ENCODE measurements at regions not wholly inside any gene's neighbourhood (a gene's known extent, or its start where the extent isn't known, plus 50 kb on each side); places are given as distances from the start of the nearest gene placed in this dataset.

GRCh38 chr3:83513051-83513450, 1445.7 kb upstream of the CADM2 start:
- no peak for TF ChIP-seq EZH2 (IDR thresholded peaks at IDR 0.05; ENCODE audit: borderline replicate concordance, insufficient read depth, low read length, poor library complexity, severe bottlenecking)
- TF ChIP-seq MXI1 (conservative IDR thresholded peaks at IDR 0.05; ENCODE audit: poor library complexity, severe bottlenecking): no peak
- TF ChIP-seq EP300 (conservative IDR thresholded peaks at IDR 0.05; ENCODE audit: poor library complexity, severe bottlenecking): no peak
- no peak for TF ChIP-seq POLR2AphosphoS5 (IDR thresholded peaks at IDR 0.05)
- no peak for TF ChIP-seq REST (IDR thresholded peaks at IDR 0.05; ENCODE audit: borderline replicate concordance)
- TF ChIP-seq RAD21 (conservative IDR thresholded peaks at IDR 0.05): no peak
- no peak for TF ChIP-seq CTCF (IDR thresholded peaks at IDR 0.05; ENCODE audit: poor library complexity, severe bottlenecking)

GRCh38 chr3:83513677-83514076, 1445.1 kb upstream of the CADM2 start:
- H3F3A ChIP-seq (ENCODE audit: insufficient read depth, low read length, poor library complexity, severe bottlenecking): no peaks in the 10 kb centered on the region
- no peak overlapping the region for H3K4me3 ChIP-seq (ENCODE audit: low read length)
- H3K27me3 ChIP-seq (ENCODE audit: insufficient read depth, low read depth, low read length): no peaks in the 10 kb centered on the region
- no peaks in the 10 kb centered on the region for H3K9me2 ChIP-seq (ENCODE audit: insufficient read depth, low read length)
- H3K4me2 ChIP-seq (ENCODE audit: low read length): no peak overlapping the region
- H3K9me3 ChIP-seq (ENCODE audit: low read length): no peaks in the 10 kb centered on the region
- no peaks in the 10 kb centered on the region for H3K79me2 ChIP-seq (replicated peaks; ENCODE audit: insufficient read depth, low read length)
- no peaks in the 10 kb centered on the region for H4K20me1 ChIP-seq (ENCODE audit: insufficient read depth)
- no peaks in the 10 kb centered on the region for H3K36me3 ChIP-seq (ENCODE audit: insufficient read depth, low read length)
- no peak overlapping the region for H2AFZ ChIP-seq (ENCODE audit: low read depth, low read length)
- no peak overlapping the region for H3K9ac ChIP-seq (ENCODE audit: low read length)
- no peak overlapping the region for H3K27ac ChIP-seq (ENCODE audit: low read length)
- TF ChIP-seq POLR2AphosphoS5 (IDR thresholded peaks at IDR 0.05): no peak
- no peak for TF ChIP-seq EZH2 (IDR thresholded peaks at IDR 0.05; ENCODE audit: borderline replicate concordance, insufficient read depth, low read length, poor library complexity, severe bottlenecking)
- no peak for TF ChIP-seq REST (IDR thresholded peaks at IDR 0.05; ENCODE audit: borderline replicate concordance)
- no peak for TF ChIP-seq EP300 (conservative IDR thresholded peaks at IDR 0.05; ENCODE audit: poor library complexity, severe bottlenecking)
- no peak for TF ChIP-seq CTCF (IDR thresholded peaks at IDR 0.05; ENCODE audit: poor library complexity, severe bottlenecking)
- TF ChIP-seq RAD21 (conservative IDR thresholded peaks at IDR 0.05): no peak

More at GRCh38 chr3:83513051-83513450, 1445.7 kb upstream of the CADM2 start:
- Histone ChIP-seq H3K9me3 (ENCODE audit: low read length) (no peaks in the 10 kb centered on the region), H3K4me2 (ENCODE audit: low read length) (no peak overlapping the region), H3K4me3 (ENCODE audit: low read length) (no peak overlapping the region), H3K9ac (ENCODE audit: low read length) (no peak overlapping the region), H3K27me3 (ENCODE audit: insufficient read depth, low read depth, low read length) (no peaks in the 10 kb centered on the region), H3F3A (ENCODE audit: insufficient read depth, low read length, poor library complexity, severe bottlenecking) (no peaks in the 10 kb centered on the region), H3K36me3 (ENCODE audit: insufficient read depth, low read length) (no peaks in the 10 kb centered on the region), H3K9me2 (ENCODE audit: insufficient read depth, low read length) (no peaks in the 10 kb centered on the region), H2AFZ (ENCODE audit: low read depth, low read length) (no peak overlapping the region), H3K27ac (ENCODE audit: low read length) (no peak overlapping the region), H4K20me1 (ENCODE audit: insufficient read depth) (no peaks in the 10 kb centered on the region), H3K79me2 (replicated peaks; ENCODE audit: insufficient read depth, low read length) (no peaks in the 10 kb centered on the region)
